ENCODE measurements at regions not wholly inside any gene's neighbourhood (a gene's known extent, or its start where the extent isn't known, plus 50 kb on each side); places are given as distances from the start of the nearest gene placed in this dataset.
A peak's percentile ranks its signal among the peaks of the same experiment; 100 is the strongest.

DNA sequence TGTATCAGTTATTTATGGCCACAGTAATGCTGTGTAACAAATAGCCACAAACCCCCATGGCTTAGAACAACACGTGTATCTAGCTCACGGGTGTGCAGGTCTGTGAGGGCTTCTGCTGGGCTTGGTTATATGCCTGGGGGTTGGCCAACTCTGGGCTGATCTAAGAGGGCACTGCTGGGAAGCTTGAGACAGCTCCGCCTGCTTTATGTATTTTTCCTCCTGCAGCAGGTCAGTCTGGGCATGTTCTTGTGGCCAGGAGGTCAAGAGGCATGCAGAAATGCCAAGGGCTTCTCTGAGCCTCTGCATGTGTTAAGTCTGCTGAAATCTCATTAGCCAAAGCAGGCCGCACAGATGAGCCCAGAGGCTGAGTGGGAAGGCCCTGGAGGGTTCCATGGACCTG is 105.8 kb downstream of the ZNF664 start:
- H2BK15ac ChIP-seq (ENCODE audit: low read length), result no peak overlapping the region
- H3K79me2 ChIP-seq (ENCODE audit: control insufficient read depth in 1 of 2, insufficient read depth in 2 of 2, low read length in 2 of 2), result no peaks in the 10 kb centered on the region
- POLR2A ChIA-PET (ENCODE audit: partially characterized antibody), result no interaction called here
- H3K27me3 ChIP-seq (replicated peaks in 1 of 4; ENCODE audit: control insufficient read depth in 3 of 4, extremely low read depth in 1 of 4, insufficient read depth in 3 of 4, low read length in 3 of 4), result no peaks in the 10 kb centered on the region; a peak in 1 of 7 replicates
- H3K56ac ChIP-seq (replicated peaks; ENCODE audit: insufficient read length, low read depth, low read length), result no peak overlapping the region
- no peak overlapping the region; the same call in 1 of the 2 replicates for H4K8ac ChIP-seq (ENCODE audit: extremely low read depth, insufficient read depth, low read length)
- no peak overlapping the region for H2BK5ac ChIP-seq (ENCODE audit: low read depth, low read length)
- WGBS, 2 experiments (ENCODE audit: extremely low coverage in 1 of 2, insufficient coverage in 1 of 2, insufficient read length in 1 of 2, insufficient replicate concordance in 2 of 2, low coverage in 1 of 2, low lambda C conversion rate in 2 of 2, missing lambda C conversion rate in 1 of 2), result 87% methylated on average over 4 of the region's 4 CpGs; no CpG with 5 or more reads in 1 of the 2 experiments
- CTCF ChIA-PET (ENCODE audit: partially characterized antibody), result interaction anchor here (0.5 to 2.6 kb wide), 7 partner anchors 11 to 244 kb away, joined by 3 to 15 read pairs (median 4); no protein-coding TSS in a partner anchor
- no peak overlapping the region for H3K4me3 ChIP-seq (ENCODE audit: extremely low read depth in 1 of 4, insufficient read depth in 2 of 4, low read depth in 3 of 4, low read length in 4 of 4)
- no peaks in the 10 kb centered on the region for H4K20me1 ChIP-seq (replicated peaks in 1 of 2; ENCODE audit: control insufficient read depth in 1 of 2, insufficient read depth in 2 of 2, low read length in 2 of 2)
- H3K79me1 ChIP-seq (ENCODE audit: low read depth, low read length), result no peaks in the 10 kb centered on the region
- no peak overlapping the region for H3K14ac ChIP-seq (ENCODE audit: insufficient read length)
- no peaks in the 10 kb centered on the region for H3K23me2 ChIP-seq (ENCODE audit: low read depth, low read length)
- no peak overlapping the region for H4K91ac ChIP-seq (replicated peaks; ENCODE audit: insufficient read length, low read length)
- no peak overlapping the region for H3K27ac ChIP-seq (ENCODE audit: low read depth, low read length)
- no peaks in the 10 kb centered on the region for H3K36me3 ChIP-seq (ENCODE audit: control insufficient read depth in 2 of 4, insufficient read depth in 4 of 4, low read length in 3 of 4)
- no peak for FAIRE-seq
- no peak overlapping the region for H3K4me2 ChIP-seq (ENCODE audit: insufficient read depth in 1 of 2, low read depth in 2 of 2, low read length in 2 of 2)
- H2BK120ac ChIP-seq (replicated peaks; ENCODE audit: low read depth, low read length), result no peak overlapping the region
- H3K9ac ChIP-seq (replicated peaks in 1 of 4; ENCODE audit: extremely low read depth in 1 of 4, low read depth in 3 of 4, low read length in 3 of 4), result no peak overlapping the region
- no peak overlapping the region for H3K4ac ChIP-seq (replicated peaks; ENCODE audit: insufficient read length, low read depth, low read length)
- no peak overlapping the region for H2AFZ ChIP-seq (ENCODE audit: low read length)
- no peak overlapping the region for H4K5ac ChIP-seq (ENCODE audit: insufficient read length, low read depth, low read length)
- no peaks in the 10 kb centered on the region for H3K9me3 ChIP-seq (ENCODE audit: insufficient read depth in 2 of 2, low read depth in 1 of 2, low read length in 1 of 2)
- no peak overlapping the region for H2BK12ac ChIP-seq (ENCODE audit: low read depth, low read length)
- H3K18ac ChIP-seq (ENCODE audit: extremely low read depth, low read length), result no peak overlapping the region
- peaks cover 0 to 8% (median 4%) of the 10 kb centered on the region in 4 experiments; a peak in 5 of 7 replicates for H3K4me1 ChIP-seq (replicated peaks in 1 of 4; ENCODE audit: control insufficient read depth in 3 of 4, insufficient read depth in 4 of 4, low read length in 3 of 4)
- no peak overlapping the region for H2BK20ac ChIP-seq (ENCODE audit: low read length)
- H3K23ac ChIP-seq (ENCODE audit: insufficient read length), result no peak overlapping the region
- H2AK5ac ChIP-seq (ENCODE audit: low read depth, low read length), result peak overlapping the region; percentile 55; the same call in 1 of the 2 replicates
- no peak for DNase-seq (ENCODE audit: low read depth in 1 of 2, low spot score in 2 of 2)
- TF ChIP-seq TAF7 (optimal IDR thresholded peaks at IDR 0.05; ENCODE audit: borderline replicate concordance, low read depth, low read length) (no peak), CREB1 (IDR thresholded peaks at IDR 0.05) (no peak), HDAC2 (IDR thresholded peaks at IDR 0.05; ENCODE audit: borderline replicate concordance in 1 of 2, low read depth in 2 of 2, low read length in 2 of 2) (no peak), NRF1 (IDR thresholded peaks at IDR 0.05; ENCODE audit: low read depth, low read length) (no peak), BACH1 (IDR thresholded peaks at IDR 0.05; ENCODE audit: low read length) (no peak), SUZ12 (IDR thresholded peaks at IDR 0.05; ENCODE audit: low read length) (no peak), RXRA (IDR thresholded peaks at IDR 0.05; ENCODE audit: insufficient read depth, low read depth, low read length) (no peak), SP1 (IDR thresholded peaks at IDR 0.05; ENCODE audit: low read depth, low read length) (no peak), SIRT6 (IDR thresholded peaks at IDR 0.05; ENCODE audit: low read length) (no peak)
